HG03064 (cell line): ENCODE measurements at regions not wholly inside any gene's neighbourhood (a gene's known extent, or its start where the extent isn't known, plus 50 kb on each side); places are given as distances from the start of the nearest gene placed in this dataset.
A peak's percentile ranks its signal among the peaks of the same experiment; 100 is the strongest.

Experiments used
- ATAC-seq: cut with Tn5 transposase; IDR thresholded peaks from one replicate; pipeline ENCODE4 v1.9.1; 2021; ENCODE audit warnings: low read depth; ENCODE audit not compliant: unreplicated experiment

GRCh38 chr4:3343358-3343757 is 50.5 kb downstream of the RGS12 start:
- ATAC-seq, result no peak

- no peak for ATAC-seq
These were observed 51.3 kb downstream of the RGS12 start for GRCh38 chr4:3344104-3344503.

GRCh38 chr4:3344596-3344995 is 51.8 kb downstream of the RGS12 start:
- no peak for ATAC-seq

GRCh38 chr4:3345384-3345783 is 52.6 kb downstream of the RGS12 start:
- ATAC-seq, result no peak

- no peak for ATAC-seq
These were observed 53.3 kb downstream of the RGS12 start for GRCh38 chr4:3346146-3346545.

- ATAC-seq, result no peak
These were observed 55.0 kb downstream of the RGS12 start for GRCh38 chr4:3347871-3348270.

- no peak for ATAC-seq
These were observed 55.8 kb downstream of the RGS12 start for GRCh38 chr4:3348621-3349020.

GRCh38 chr4:3349116-3349515 is 56.3 kb downstream of the RGS12 start:
- no peak for ATAC-seq

- no peak for ATAC-seq
These were observed 59.2 kb downstream of the RGS12 start for GRCh38 chr4:3351997-3352396.

GRCh38 chr4:3352505-3352904 is 59.7 kb downstream of the RGS12 start:
- no peak for ATAC-seq

- ATAC-seq, result no peak
These were observed 60.2 kb downstream of the RGS12 start for GRCh38 chr4:3352941-3353594.

- no peak for ATAC-seq
These were observed 61.1 kb downstream of the RGS12 start for GRCh38 chr4:3353752-3354454.

GRCh38 chr4:3354455-3354811 is 61.6 kb downstream of the RGS12 start:
- no peak for ATAC-seq

GRCh38 chr4:3355266-3355748 is 62.5 kb downstream of the RGS12 start:
- ATAC-seq, result peak; percentile 67

- ATAC-seq, result no peak
These were observed 65.8 kb downstream of the RGS12 start for GRCh38 chr4:3358656-3359055.

- no peak for ATAC-seq
These were observed 68.0 kb downstream of the RGS12 start for GRCh38 chr4:3360777-3361176.

- no peak for ATAC-seq
These were observed 68.6 kb downstream of the RGS12 start for GRCh38 chr4:3361406-3361805.

- ATAC-seq, result no peak
These were observed 69.1 kb downstream of the RGS12 start for GRCh38 chr4:3361896-3362295.

GRCh38 chr4:3362431-3363287 is 69.8 kb downstream of the RGS12 start:
- no peak for ATAC-seq

GRCh38 chr4:3363411-3364141 is 70.8 kb downstream of the RGS12 start:
- ATAC-seq, result no peak

- ATAC-seq, result no peak
These were observed 71.4 kb downstream of the RGS12 start for GRCh38 chr4:3364199-3364598.
